Right renal pelvis (tissue), 4 donors: ENCODE measurements at regions not wholly inside any gene's neighbourhood (a gene's known extent, or its start where the extent isn't known, plus 50 kb on each side); places are given as distances from the start of the nearest gene placed in this dataset.
A peak's percentile ranks its signal among the peaks of the same experiment; 100 is the strongest.

Experiments
- DNase-seq, 4 donors: peaks; one replicate each; pipeline ENCODE4 v3.0.0-alpha.2; 2013; ENCODE audit warnings: low read depth in 4 of 4, low spot score in 3 of 4, missing footprints in 1 of 4

DNA sequence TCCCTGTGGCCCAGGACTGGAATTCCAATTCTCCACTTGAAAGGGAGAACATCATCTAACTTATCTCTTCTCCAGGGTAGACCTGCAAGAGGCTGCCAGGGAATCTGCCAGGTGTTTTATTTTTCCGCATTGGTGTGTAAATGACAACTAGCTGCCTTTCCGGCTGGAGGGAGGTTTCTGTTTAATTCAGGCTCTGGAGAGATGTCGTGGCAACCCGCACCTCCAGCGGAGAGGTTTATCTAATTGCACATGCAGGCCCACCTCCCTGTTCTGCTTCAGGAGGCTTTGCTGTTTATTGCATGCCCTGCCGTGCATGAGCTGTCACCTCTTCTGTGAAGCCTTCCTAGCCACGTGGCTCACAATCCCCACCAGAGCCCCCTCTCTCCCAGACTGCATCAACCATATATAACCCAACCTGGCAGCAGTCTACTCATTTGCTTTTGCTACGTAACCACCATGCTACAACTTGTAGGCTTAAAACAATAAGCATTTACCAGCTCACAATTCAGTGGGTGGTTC lies 151.6 kb downstream of the C1orf94 start:
- DNase-seq, result peak in 1 of 4 donors; percentile 1

DNA sequence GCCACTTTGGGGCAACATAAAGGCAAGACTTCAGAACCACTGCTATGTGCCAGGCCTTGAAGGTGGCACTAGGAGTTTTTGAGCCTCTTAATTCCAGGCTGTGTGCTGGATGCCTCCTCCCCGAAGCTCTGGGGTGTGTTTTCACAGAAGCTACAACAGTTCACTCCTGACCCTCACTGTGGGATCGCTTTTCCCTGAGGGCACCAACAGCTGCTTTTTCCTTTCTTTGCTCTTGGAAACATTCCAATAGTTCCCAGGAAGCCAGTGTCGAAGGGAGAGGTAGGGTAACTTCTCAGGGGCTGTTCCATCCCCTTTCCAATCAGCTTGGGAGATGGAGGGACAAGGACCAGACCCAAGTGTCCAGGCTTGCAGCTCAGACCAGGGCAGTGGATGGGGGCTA lies 153.4 kb downstream of the C1orf94 start:
- DNase-seq, result no peak

DNA sequence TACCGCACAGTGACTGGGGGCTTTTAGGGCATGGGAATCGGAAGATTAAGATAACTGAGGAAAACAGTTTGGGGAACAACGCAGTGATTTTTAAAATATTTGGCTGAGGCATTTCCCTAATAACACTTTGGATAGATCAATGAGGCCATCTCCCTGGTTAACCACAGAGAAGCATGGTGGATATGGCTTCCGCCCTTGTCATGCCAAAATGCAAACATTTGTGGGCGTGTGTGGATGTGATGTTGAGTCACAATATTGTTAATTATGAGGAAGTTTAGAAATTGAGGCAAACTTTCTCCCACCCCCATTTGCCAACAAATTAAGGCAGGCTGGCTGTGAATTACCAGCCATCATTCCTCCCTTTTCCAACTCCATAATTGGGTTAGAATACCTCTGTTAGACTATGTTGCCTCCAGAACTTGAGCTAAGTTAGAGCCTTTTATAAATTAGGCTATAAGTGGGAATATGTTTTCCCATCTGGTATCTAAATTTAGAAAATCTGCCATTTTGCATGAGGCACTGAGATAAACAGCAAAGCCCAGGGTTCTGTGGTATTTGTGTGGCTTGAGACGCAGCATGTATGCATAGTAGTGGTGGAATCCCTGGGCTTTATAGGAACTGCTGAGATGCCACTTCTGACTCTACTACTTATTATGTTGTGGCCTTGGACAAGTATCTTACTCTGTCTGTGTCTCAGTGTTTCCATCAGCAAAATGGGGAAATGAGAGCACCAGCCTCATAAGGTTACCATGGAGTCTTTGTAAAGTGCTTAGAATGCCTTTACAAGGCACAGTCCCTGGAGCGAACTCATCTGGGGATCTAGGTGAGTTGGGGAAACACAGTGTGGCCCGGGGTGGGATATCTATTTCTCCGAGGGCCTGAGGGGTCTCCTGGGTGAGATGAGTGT lies 154.6 kb downstream of the C1orf94 start:
- no peak for DNase-seq

DNA sequence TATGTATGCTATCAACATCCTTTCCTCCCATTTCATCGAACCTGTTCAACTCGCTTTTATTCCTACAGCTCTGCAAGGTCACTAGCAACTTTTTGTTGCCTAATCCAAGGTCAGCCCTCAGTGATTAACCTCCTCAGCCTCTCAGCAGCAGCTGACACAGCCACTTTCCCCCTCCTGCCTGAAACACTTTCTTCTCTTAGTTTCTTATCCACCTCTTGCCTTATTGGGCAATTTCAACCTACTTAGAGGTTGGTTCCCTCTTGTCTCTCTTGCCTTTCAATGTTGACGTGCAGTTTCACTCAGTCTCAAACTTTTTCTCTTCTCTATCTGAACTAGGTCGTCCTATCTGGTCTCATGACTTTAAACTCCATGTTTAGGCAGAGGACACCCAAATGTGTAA lies 156.3 kb downstream of the C1orf94 start:
- DNase-seq, result no peak

DNA sequence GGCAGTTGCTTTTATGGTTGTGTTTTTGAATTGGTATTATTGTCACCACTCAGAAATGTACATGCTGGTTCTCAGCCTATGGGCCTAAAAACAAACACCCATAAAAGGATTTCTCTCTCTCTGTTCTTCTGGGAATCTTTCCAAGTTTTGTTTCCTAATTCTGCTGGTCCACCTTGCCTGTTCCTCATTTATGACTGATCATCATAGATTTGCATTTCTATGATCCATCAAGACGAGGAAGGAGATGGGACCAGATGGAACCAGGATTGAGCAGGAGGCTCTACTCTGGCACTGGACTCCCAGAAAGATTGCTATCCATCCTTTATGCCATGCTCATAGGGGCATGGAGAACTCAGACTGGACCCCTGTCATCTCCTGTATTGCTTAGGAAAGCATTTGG lies 162.2 kb downstream of the C1orf94 start:
- DNase-seq, result no peak

DNA sequence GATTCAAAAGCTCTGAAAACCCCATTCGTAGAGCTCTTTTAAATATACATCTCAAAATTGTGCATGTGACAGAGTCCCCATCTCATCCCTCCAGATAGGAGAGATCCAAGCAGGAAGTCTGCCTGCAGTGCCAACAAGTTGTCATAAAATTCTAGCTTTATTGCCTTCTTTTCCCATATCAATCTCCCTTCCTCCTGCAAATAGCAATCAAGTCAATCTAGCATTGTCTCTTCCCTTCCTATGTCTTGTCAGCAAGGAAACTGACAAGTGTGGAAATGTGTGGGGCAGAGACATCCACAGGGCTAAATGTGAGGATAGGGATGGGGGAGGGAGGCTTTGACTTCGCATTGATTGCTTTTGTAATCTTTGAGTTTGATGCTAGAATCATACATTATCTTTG lies 165.2 kb downstream of the C1orf94 start:
- DNase-seq, result no peak

DNA sequence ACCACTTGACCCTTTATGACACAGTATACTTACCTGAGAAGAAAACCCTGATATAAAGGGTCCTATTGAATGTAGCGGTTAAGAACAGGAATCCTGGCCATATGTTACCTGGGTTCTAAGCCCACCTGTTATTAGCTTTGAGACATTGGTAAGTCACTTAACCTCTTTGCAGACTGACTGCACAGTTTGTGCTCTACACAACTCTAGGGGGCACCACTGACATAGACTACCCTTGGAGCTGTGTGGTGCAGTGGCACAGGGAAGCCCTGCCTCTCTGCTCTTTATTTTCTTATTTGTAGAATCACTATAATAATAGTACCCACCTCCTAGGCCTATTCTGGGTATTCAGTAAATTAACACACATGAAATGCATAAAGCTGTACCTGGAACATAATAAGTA lies 165.6 kb downstream of the C1orf94 start:
- no peak for DNase-seq

DNA sequence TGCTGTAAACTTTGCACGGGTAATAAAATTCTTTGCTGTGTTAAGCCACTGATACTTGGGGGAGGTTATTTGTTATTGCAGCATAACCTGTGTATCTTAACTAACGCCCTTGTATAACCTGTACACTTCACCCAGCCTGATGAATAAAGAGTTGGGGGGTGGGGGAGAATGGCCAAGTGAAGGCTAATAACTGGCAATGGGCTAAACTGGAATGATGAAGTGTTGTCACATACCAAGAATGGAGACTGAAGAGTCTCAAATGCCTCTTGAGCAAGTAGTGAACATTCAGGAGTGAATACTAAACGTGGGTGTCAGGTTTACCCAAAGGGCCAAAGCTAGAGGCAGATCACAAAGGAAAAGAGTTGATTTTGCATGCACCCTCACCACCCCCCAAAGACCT lies 169.4 kb downstream of the C1orf94 start:
- DNase-seq, result no peak

DNA sequence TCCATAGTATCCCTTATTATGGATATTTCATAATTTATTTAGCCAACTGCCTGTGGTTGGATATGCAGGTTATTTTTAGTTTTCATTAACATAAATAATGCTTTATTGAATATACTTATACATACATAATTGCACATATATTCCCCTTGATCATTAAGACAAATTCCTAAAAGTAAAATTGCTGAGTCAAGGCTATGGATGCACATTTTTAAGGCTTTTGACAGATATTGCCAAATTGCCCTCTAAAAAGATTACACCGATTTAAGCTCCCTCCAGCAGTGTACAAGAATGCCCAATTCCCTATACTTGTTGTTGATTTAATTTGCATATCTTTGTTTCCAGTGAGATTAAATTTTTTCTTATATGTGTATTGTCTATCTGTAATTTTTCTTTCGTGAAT lies 176.7 kb downstream of the C1orf94 start:
- DNase-seq, result no peak

DNA sequence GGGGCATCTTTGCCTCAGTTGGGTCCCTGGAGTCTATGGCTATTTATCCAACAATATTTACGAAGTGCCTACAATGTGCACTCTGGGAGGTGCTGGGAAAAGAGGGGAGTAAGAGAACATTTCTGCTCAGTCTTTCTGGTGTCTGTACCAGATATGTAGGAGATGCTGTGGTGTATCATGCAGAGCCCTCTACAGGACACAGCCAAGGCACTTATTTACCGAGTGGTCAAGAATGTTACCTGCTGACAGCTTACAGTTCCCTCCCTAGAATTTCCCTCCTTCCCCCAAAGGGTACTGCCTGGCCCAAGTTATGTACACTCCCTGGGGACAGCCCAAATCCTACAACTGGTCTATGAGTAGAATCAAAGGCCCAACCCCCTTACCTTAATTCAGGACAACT lies 177.7 kb downstream of the C1orf94 start:
- no peak for DNase-seq

DNA sequence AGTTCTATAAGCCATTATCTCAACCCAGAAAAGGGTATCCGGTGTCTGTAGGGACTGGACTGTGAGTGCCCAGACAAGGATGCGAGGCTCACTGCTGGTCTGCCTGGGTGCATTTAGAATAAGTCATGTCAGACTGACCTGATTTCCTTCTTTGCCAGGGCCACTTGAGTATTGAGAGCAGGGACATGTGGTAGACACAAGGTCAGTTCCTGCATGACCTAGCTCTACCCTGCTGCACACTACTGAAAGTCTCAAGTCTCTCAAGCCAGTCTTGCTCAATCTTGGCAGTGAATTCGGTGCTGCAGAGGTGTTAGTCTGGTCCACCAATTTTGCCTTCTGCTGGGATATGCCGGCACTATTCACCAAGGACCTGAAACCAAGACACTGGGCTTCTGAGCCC lies 180.1 kb downstream of the C1orf94 start:
- DNase-seq, result no peak

DNA sequence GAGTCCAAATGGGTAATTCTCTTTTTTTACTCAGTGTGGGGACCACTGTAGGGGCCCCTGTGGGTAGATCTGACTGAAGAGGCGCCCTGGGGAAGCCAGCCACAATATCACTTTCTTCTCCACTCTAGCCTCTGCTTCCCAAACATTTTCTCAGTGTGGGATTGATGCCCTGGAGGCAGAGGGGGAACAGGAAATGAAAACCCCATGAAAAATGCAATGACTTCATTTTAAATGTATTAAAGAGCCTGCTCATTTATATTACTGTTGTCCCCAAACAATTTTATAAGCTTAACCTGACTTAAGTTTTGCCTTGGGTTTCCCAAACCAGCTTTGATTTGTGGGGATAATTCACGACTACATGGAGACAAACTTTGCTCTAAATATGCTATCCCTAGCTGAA lies 181.9 kb downstream of the C1orf94 start:
- DNase-seq, result no peak

DNA sequence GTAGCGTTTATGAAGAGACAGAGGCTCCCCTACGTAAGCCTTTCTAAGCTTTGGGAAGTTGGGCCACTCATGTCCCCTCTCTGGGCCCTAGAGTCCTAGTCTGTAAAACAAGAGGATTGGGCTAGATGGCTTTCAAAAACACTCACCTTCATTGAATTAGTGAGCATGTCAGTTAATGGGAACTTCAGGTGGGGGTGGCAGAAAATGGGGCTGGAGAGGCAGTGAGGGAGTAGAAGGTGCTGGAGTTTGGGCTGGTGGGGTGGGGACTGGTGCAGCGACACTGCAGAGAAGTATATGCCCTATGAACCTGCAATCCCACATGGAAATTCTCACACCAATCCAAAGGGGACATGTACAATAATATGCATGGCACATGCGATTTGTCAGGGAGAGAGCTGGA lies 182.7 kb downstream of the C1orf94 start:
- no peak for DNase-seq

DNA sequence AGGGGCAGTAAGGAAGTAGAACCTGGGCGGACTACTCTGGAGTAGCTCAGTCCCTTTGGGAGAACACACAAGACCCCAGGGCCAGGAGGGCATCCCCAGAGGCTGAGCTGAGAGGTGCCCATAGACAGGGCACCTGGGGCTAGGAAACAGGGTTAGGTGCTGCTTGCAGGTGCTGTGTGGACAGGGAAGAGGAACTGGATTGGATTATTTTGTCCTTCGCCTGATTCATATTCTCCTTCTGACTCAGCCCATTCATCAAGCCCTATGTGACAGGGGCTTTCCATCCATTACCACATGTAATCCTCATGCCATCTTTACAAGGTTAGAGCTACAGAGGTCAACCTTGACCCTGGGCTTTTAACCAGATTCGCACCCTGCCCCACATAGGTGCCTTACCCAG lies 183.9 kb downstream of the C1orf94 start:
- DNase-seq, result no peak

DNA sequence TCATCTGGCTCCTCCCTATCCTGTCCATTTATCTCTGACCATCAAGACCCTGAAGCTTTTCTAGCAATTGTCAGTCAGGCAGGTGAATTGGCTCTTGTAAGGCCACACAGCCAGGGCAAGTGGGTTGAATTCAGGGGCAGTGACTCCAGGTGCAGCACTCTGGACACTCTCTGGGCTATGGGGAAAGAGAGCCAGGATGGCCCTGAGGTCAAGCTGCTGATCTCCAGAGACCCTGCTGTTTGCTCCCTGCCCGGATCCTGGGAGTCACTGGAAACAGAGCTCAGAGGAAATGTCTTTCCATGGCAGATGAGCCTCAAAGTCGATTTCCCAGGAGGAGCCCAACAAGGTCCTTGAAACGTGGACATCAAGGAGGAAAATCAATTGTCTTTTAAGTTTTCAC lies 184.4 kb downstream of the C1orf94 start:
- DNase-seq, result no peak

DNA sequence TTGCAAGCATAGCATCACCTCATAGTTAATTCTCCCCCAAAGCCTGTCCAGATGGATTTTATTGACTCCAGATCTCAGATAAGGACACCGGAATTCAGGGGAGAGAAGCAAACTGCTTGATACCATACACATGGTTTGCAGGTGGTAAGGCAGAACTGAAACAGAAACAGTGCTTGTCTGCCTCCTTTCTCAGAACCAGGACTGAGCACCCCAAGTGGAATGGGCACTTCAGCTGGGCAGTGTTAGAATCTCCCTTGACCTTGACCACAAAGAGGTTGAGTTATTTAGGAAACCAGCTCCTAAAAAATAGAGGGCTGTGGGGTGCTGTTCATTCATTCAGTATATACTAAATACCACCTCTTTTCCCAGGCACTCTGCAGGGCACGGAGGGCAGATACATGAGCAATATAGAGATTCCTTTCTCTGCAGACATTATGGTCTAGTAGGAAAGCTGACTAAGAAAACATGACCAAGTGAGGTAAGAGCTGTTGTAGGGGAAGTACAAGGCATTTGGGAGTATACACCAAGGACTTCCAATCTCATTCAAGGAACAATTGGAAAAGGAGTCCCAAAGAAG lies 185.2 kb downstream of the C1orf94 start:
- DNase-seq, result no peak

DNA sequence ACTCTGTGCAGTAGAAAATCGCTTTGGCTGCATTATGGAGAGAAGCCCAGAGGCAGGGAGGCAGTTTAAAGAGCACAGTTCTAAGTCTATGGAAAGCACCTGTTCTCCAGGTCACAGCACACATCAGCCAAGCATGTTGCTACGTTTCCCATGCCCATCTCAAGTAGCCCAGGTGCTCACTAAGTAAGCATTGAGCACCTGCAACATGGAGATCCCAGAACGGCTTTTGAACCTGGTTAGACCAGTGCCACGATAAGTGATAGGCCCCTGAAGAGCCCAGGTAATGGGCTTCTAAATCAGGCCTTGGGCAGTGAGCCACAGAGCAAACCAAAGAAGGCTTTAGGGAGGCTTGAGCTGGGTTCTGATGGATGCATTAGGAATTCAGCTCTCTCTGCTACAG lies 186.2 kb downstream of the C1orf94 start:
- DNase-seq, result no peak

DNA sequence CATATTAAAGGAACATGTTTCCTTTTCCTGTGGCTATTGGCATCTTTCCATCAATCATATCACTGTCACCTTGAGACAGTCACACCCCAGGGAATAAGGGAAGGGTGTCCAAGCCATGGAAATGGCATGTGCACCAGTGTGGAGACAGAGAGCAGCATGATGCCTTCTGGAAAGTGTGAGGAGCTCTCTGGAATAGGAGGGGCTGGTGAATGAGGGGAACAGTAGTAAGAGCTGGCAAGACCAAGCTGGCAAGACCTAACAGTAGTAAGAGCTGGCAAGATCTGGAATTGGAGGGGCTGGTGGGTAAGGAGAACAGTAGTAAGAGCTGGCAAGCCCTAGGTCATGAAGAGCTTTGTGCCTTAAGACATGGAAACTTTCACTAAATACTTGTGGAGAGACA lies 186.7 kb downstream of the C1orf94 start:
- DNase-seq, result no peak

DNA sequence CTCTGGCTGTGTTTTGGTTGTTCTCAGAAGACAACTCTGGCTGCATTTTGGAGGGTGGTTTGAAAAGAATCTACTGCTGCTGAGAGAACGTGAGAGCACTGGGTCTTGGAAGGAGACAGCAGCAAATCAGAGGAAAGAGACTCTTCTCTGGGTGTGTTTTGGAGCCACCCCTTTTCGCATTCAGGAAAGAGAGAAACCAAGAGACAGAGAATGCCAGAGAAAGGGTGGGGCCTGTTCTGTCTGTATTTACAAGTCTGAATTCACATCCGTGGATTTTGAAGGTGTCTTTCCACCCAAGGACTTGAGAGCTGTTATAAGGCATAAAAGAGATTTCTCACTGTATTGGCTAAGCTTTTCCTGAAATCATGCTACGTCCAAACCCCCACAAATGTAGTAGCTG lies 187.2 kb downstream of the C1orf94 start:
- DNase-seq, result no peak

DNA sequence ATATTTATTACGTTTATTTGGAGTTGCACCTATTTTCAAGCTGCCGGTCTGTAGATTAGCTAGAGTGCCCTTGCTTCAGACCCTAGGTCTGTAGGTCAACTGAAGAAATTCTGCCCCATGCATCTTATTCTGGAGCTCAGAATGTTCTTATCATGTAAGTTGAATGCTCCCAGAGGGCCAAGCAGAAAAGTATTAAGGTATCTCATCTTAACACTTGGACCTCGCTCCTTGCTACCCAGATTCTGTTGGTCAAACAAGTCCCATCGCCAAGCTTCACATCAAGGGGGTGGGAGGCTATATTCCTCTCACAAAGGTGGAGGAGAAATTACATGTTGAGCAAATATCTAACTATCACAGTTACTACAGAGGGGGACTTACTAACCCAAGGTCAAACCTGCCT lies 187.7 kb downstream of the C1orf94 start:
- DNase-seq, result no peak

DNA sequence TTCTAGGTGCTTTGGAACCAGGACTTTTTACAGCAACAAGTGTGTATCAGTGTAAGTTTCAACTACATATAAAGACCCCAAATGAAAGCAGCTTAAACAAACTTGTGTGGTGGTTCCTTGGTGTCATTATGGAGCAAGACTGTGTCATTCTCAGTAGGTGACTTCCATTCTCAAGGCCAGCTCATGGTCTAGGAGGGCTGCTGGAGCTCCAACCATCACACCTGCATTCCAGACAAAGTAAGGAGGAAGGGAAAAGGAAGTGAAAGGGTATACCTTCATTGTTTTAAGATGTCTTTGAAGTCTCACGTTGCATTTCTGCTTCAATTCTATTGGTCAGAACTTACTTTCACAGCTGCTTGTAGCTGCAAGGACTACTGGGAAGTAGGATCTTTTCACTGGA lies 188.6 kb downstream of the C1orf94 start:
- DNase-seq, result no peak
